ENCODE measurements at regions not wholly inside any gene's neighbourhood (a gene's known extent, or its start where the extent isn't known, plus 50 kb on each side); places are given as distances from the start of the nearest gene placed in this dataset.

GRCh38 chr18:45522371-45522770 lies 92.9 kb upstream of the SLC14A2 start (continued):
- TF ChIP-seq, protein P1, sequence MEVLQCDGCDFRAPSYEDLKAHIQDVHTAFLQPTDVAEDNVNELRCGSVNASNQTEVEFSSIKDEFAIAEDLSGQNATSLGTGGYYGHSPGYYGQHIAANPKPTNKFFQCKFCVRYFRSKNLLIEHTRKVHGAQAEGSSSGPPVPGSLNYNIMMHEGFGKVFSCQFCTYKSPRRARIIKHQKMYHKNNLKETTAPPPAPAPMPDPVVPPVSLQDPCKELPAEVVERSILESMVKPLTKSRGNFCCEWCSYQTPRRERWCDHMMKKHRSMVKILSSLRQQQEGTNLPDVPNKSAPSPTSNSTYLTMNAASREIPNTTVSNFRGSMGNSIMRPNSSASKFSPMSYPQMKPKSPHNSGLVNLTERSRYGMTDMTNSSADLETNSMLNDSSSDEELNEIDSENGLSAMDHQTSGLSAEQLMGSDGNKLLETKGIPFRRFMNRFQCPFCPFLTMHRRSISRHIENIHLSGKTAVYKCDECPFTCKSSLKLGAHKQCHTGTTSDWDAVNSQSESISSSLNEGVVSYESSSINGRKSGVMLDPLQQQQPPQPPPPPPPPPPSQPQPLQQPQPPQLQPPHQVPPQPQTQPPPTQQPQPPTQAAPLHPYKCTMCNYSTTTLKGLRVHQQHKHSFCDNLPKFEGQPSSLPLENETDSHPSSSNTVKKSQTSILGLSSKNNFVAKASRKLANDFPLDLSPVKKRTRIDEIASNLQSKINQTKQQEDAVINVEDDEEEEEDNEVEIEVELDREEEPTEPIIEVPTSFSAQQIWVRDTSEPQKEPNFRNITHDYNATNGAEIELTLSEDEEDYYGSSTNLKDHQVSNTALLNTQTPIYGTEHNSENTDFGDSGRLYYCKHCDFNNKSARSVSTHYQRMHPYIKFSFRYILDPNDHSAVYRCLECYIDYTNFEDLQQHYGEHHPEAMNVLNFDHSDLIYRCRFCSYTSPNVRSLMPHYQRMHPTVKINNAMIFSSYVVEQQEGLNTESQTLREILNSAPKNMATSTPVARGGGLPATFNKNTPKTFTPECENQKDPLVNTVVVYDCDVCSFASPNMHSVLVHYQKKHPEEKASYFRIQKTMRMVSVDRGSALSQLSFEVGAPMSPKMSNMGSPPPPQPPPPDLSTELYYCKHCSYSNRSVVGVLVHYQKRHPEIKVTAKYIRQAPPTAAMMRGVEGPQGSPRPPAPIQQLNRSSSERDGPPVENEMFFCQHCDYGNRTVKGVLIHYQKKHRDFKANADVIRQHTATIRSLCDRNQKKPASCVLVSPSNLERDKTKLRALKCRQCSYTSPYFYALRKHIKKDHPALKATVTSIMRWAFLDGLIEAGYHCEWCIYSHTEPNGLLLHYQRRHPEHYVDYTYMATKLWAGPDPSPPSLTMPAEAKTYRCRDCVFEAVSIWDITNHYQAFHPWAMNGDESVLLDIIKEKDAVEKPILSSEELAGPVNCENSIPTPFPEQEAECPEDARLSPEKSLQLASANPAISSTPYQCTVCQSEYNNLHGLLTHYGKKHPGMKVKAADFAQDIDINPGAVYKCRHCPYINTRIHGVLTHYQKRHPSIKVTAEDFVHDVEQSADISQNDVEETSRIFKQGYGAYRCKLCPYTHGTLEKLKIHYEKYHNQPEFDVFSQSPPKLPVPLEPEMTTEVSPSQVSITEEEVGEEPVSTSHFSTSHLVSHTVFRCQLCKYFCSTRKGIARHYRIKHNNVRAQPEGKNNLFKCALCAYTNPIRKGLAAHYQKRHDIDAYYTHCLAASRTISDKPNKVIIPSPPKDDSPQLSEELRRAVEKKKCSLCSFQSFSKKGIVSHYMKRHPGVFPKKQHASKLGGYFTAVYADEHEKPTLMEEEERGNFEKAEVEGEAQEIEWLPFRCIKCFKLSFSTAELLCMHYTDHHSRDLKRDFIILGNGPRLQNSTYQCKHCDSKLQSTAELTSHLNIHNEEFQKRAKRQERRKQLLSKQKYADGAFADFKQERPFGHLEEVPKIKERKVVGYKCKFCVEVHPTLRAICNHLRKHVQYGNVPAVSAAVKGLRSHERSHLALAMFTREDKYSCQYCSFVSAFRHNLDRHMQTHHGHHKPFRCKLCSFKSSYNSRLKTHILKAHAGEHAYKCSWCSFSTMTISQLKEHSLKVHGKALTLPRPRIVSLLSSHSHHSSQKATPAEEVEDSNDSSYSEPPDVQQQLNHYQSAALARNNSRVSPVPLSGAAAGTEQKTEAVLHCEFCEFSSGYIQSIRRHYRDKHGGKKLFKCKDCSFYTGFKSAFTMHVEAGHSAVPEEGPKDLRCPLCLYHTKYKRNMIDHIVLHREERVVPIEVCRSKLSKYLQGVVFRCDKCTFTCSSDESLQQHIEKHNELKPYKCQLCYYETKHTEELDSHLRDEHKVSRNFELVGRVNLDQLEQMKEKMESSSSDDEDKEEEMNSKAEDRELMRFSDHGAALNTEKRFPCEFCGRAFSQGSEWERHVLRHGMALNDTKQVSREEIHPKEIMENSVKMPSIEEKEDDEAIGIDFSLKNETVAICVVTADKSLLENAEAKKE (CRISPR knock-in tag; IDR thresholded peaks at IDR 0.05), result no peak
- TF ChIP-seq ZNF331 (CRISPR knock-in tag; IDR thresholded peaks at IDR 0.05; ENCODE audit: low read depth), result no peak
- no peak for TF ChIP-seq STAT1 (IDR thresholded peaks at IDR 0.05; ENCODE audit: unreplicated experiment)

GRCh38 chr18:45525301-45525700 lies 90.0 kb upstream of the SLC14A2 start:
- no peak for ATAC-seq
- Mint-ChIP-seq H3K36me3 (ENCODE audit: low read depth) (no peaks in the 10 kb centered on the region), H3K4me1 (no peaks in the 10 kb centered on the region; the same call in 2 of the 3 replicates), H3K4me3 (no peak overlapping the region), H3K27me3 (ENCODE audit: insufficient read depth, low read depth, poor library complexity) (peaks cover 3% of the 10 kb centered on the region), H3K27ac (no peak overlapping the region), H3K9me3 (no peaks in the 10 kb centered on the region)
- Histone ChIP-seq H3K4me2 (no peak overlapping the region), H3K27me3 (ENCODE audit: insufficient read depth) (no peaks in the 10 kb centered on the region), H3K36me3 (ENCODE audit: insufficient read depth) (no peaks in the 10 kb centered on the region), H4K20me1 (replicated peaks; ENCODE audit: insufficient read depth) (no peaks in the 10 kb centered on the region), H3K4me3 (no peak overlapping the region), H2AFZ (no peak overlapping the region), H3K27ac (ENCODE audit: low read depth) (no peak overlapping the region), H3K4me1 (ENCODE audit: insufficient read depth) (no peaks in the 10 kb centered on the region), H3K9me2 (ENCODE audit: insufficient read depth) (0 out of 2 replicates have a peak, but pooled peaks cover 6% of the 10 kb centered on the region), H3K79me2 (replicated peaks; ENCODE audit: insufficient read depth) (no peaks in the 10 kb centered on the region), H3F3A (replicated peaks; ENCODE audit: low read depth) (no peaks in the 10 kb centered on the region)
- no peak for DNase-seq (ENCODE audit: low spot score)
- TF ChIP-seq EZH2phosphoT487 (IDR thresholded peaks at IDR 0.05; ENCODE audit: unreplicated experiment) (no peak), ETS1 (IDR thresholded peaks at IDR 0.05) (no peak), ZNF114 (CRISPR knock-in tag; IDR thresholded peaks at IDR 0.05) (no peak), EZH2 (IDR thresholded peaks at IDR 0.05; ENCODE audit: low read depth, unreplicated experiment) (no peak), POLR2AphosphoS5 (IDR thresholded peaks at IDR 0.05; ENCODE audit: low read depth) (no peak), ZNF331 (CRISPR knock-in tag; IDR thresholded peaks at IDR 0.05; ENCODE audit: low read depth) (no peak), JUNB (IDR thresholded peaks at IDR 0.05; ENCODE audit: unreplicated experiment) (no peak)
- TF ChIP-seq, protein P1 (CRISPR knock-in tag; IDR thresholded peaks at IDR 0.05), result no peak
